ENCODE measurements at regions not wholly inside any gene's neighbourhood (a gene's known extent, or its start where the extent isn't known, plus 50 kb on each side); places are given as distances from the start of the nearest gene placed in this dataset.

GRCh38 chr9:7907551-7908337 lies 108.2 kb upstream of the DMAC1 start:
- TF ChIP-seq EP300 (conservative IDR thresholded peaks at IDR 0.05; ENCODE audit: poor library complexity, severe bottlenecking) (no peak), CTCF (IDR thresholded peaks at IDR 0.05; ENCODE audit: poor library complexity, severe bottlenecking) (no peak), TAF1 (IDR thresholded peaks at IDR 0.05; ENCODE audit: low read depth) (no peak), EZH2 (IDR thresholded peaks at IDR 0.05; ENCODE audit: borderline replicate concordance, insufficient read depth, low read length, poor library complexity, severe bottlenecking) (no peak), POLR2AphosphoS5 (IDR thresholded peaks at IDR 0.05) (no peak), RAD21 (conservative IDR thresholded peaks at IDR 0.05) (no peak), SMC3 (conservative IDR thresholded peaks at IDR 0.05; ENCODE audit: poor library complexity) (no peak), MXI1 (conservative IDR thresholded peaks at IDR 0.05; ENCODE audit: poor library complexity, severe bottlenecking) (no peak)
- TF ChIP-seq, protein P1, sequence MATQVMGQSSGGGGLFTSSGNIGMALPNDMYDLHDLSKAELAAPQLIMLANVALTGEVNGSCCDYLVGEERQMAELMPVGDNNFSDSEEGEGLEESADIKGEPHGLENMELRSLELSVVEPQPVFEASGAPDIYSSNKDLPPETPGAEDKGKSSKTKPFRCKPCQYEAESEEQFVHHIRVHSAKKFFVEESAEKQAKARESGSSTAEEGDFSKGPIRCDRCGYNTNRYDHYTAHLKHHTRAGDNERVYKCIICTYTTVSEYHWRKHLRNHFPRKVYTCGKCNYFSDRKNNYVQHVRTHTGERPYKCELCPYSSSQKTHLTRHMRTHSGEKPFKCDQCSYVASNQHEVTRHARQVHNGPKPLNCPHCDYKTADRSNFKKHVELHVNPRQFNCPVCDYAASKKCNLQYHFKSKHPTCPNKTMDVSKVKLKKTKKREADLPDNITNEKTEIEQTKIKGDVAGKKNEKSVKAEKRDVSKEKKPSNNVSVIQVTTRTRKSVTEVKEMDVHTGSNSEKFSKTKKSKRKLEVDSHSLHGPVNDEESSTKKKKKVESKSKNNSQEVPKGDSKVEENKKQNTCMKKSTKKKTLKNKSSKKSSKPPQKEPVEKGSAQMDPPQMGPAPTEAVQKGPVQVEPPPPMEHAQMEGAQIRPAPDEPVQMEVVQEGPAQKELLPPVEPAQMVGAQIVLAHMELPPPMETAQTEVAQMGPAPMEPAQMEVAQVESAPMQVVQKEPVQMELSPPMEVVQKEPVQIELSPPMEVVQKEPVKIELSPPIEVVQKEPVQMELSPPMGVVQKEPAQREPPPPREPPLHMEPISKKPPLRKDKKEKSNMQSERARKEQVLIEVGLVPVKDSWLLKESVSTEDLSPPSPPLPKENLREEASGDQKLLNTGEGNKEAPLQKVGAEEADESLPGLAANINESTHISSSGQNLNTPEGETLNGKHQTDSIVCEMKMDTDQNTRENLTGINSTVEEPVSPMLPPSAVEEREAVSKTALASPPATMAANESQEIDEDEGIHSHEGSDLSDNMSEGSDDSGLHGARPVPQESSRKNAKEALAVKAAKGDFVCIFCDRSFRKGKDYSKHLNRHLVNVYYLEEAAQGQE (IDR thresholded peaks at IDR 0.05; ENCODE audit: borderline replicate concordance), result no peak
